Ovary (tissue), 3 donors: ENCODE measurements at regions not wholly inside any gene's neighbourhood (a gene's known extent, or its start where the extent isn't known, plus 50 kb on each side); places are given as distances from the start of the nearest gene placed in this dataset.

Experiments used
- EP300 ChIP-seq: sonication (generic); formaldehyde crosslinking; IDR thresholded peaks from one replicate; pipeline ENCODE4 v1.6.1; 2017; ENCODE audit warnings: antibody characterized with exemption
- TF ChIP-seq, protein P1 (sequence below), 3 donors: fragments of 450-650 bp in 2 of 3; fragments of 200-600 bp in 1 of 3; IDR thresholded peaks; one replicate each; pipeline versions ENCODE4 v1.5.1 to v1.8.0; 2016 to 2022; ENCODE audit warnings: antibody characterized with exemption in 3 of 3, mild to moderate bottlenecking in 1 of 3
- donor health status: DM: no; HTN: no; CAD: no.

DNA sequence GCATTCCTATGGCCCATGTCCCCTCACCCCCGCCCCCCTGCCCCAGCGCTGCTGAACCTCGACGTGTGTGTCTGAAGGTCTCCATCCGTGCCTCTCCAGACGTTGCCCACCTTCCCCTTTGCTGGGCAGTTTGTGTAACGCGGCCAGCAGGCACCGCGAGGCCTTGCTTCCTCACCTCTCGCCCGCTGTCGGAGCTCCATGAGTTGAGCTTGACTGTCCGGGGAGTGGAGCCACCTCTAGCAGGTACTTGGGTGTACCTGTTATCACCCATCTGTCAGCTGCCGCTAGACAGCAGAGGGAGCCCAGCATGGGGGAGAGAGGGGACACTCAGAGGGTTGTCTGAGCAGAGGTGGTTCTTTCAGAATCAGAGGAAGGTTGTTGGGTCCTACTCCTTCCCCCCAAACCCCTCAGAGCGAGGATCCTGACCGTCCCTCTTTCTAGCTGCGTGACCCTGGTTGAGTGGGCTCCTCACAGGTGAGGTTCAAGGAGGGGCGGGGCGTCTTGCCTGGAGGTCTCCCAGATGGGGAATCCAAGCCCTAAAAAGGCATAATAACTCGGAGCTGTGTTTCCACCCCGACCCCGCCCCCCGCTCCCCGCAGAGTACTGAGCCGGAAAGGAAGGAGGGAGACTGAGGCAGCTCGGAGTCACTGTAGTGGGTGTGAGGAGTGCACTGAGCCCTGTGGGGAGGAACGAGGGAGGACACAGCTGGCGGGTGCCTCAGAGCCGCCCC, 184.7 kb downstream of the C9orf50 start:
- TF ChIP-seq, protein P1, sequence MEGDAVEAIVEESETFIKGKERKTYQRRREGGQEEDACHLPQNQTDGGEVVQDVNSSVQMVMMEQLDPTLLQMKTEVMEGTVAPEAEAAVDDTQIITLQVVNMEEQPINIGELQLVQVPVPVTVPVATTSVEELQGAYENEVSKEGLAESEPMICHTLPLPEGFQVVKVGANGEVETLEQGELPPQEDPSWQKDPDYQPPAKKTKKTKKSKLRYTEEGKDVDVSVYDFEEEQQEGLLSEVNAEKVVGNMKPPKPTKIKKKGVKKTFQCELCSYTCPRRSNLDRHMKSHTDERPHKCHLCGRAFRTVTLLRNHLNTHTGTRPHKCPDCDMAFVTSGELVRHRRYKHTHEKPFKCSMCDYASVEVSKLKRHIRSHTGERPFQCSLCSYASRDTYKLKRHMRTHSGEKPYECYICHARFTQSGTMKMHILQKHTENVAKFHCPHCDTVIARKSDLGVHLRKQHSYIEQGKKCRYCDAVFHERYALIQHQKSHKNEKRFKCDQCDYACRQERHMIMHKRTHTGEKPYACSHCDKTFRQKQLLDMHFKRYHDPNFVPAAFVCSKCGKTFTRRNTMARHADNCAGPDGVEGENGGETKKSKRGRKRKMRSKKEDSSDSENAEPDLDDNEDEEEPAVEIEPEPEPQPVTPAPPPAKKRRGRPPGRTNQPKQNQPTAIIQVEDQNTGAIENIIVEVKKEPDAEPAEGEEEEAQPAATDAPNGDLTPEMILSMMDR (IDR thresholded peaks at IDR 0.05), result no peak
- no peak for TF ChIP-seq EP300
